Caco-2 (cell line): ENCODE measurements at regions not wholly inside any gene's neighbourhood (a gene's known extent, or its start where the extent isn't known, plus 50 kb on each side); places are given as distances from the start of the nearest gene placed in this dataset.

Experiments
- BruUV-seq: library from RNA; stranded (reverse); fragments of 400-500 nt; replicated peaks from 2 replicates; lab custom pipeline; 2021; lab: Mats Ljungman, UMichigan
- CTCF ChIA-PET: fragments of 300-600 bp; sonication (Branson Sonifier 250); formaldehyde crosslinking; loops from one replicate; lab custom pipeline; 2022; ENCODE audit warnings: antibody characterized with exemption; lab: Charles Lee
- POLR2A ChIA-PET: fragments of 300-600 bp; sonication (Branson Sonifier 250); formaldehyde crosslinking; loops from one replicate; lab custom pipeline; 2022; ENCODE audit warnings: antibody characterized with exemption; lab: Charles Lee
- DNase-seq, 2 experiments: peaks; one replicate each; pipeline versions ENCODE4 v3.0.0 to v3.0.0-alpha.2; 2020 to 2022
- H3K27me3 ChIP-seq: replicated peaks from 2 replicates; pipeline ENCODE4 v1.6.0; 2011; ENCODE audit warnings: low read length; ENCODE audit not compliant: control insufficient read depth, insufficient read depth
- H3K36me3 ChIP-seq: 2 replicates; pipeline ENCODE4 v1.5.1; 2011; ENCODE audit warnings: low read length; ENCODE audit not compliant: control insufficient read depth, insufficient read depth
- H3K4me1 ChIP-seq: fragments of 250-450 bp; sonication (Bioruptor Pico); 2 replicates; pipeline ENCODE4 v1.5.1; 2020; ENCODE audit warnings: mild to moderate bottlenecking
- H3K4me3 ChIP-seq: 2 replicates; pipeline ENCODE4 v1.5.1; 2011; ENCODE audit warnings: low read depth, mild to moderate bottlenecking, control low read depth, low read length
- H3K9me3 ChIP-seq: fragments of 250-450 bp; sonication (Bioruptor Pico); 2 replicates; pipeline ENCODE4 v1.5.1; 2020; ENCODE audit warnings: mild to moderate bottlenecking, moderate library complexity
- H3K27ac Mint-ChIP-seq: one replicate; pipeline ENCODE4 v1.8.0; 2022; ENCODE audit warnings: mixed read lengths; ENCODE audit not compliant: unreplicated experiment
- H3K27me3 Mint-ChIP-seq: one replicate; pipeline ENCODE4 v1.8.0; 2022; ENCODE audit warnings: mixed read lengths; ENCODE audit not compliant: insufficient read depth, unreplicated experiment
- H3K36me3 Mint-ChIP-seq: one replicate; pipeline ENCODE4 v1.8.0; 2022; ENCODE audit warnings: mild to moderate bottlenecking, mixed read lengths; ENCODE audit not compliant: insufficient read depth, unreplicated experiment
- H3K4me1 Mint-ChIP-seq: one replicate; pipeline ENCODE4 v1.8.0; 2022; ENCODE audit warnings: low read depth, mixed read lengths; ENCODE audit not compliant: unreplicated experiment
- H3K4me3 Mint-ChIP-seq: one replicate; pipeline ENCODE4 v1.8.0; 2022; ENCODE audit warnings: mild to moderate bottlenecking, moderate library complexity, mixed read lengths; ENCODE audit not compliant: unreplicated experiment
- H3K9me3 Mint-ChIP-seq: one replicate; pipeline ENCODE4 v1.8.0; 2022; ENCODE audit warnings: mixed read lengths; ENCODE audit not compliant: unreplicated experiment
- intact Hi-C: fragments of 100-400 bp; cut with micrococcal nuclease; formaldehyde crosslinking; loops from one replicate; pipeline ENCODE4 v1.10.0; 2022; ENCODE audit not compliant: unreplicated experiment
- TF ChIP-seq, protein P1 (sequence below), 2 experiments: fragments of 200-600 bp in 1 of 2; IDR thresholded peaks; 1 replicate in 1 of 2; 2 replicates in 1 of 2; pipeline versions ENCODE4 v1.5.1 to v1.8.0; 2011 to 2022; ENCODE audit warnings: antibody characterized with exemption in 1 of 2, control low read depth in 1 of 2, inconsistent platforms in 1 of 2, low read depth in 1 of 2, low read length in 1 of 2, mild to moderate bottlenecking in 1 of 2, moderate library complexity in 1 of 2; ENCODE audit not compliant: insufficient read depth in 1 of 2, severe bottlenecking in 1 of 2, unreplicated experiment in 1 of 2

DNA sequence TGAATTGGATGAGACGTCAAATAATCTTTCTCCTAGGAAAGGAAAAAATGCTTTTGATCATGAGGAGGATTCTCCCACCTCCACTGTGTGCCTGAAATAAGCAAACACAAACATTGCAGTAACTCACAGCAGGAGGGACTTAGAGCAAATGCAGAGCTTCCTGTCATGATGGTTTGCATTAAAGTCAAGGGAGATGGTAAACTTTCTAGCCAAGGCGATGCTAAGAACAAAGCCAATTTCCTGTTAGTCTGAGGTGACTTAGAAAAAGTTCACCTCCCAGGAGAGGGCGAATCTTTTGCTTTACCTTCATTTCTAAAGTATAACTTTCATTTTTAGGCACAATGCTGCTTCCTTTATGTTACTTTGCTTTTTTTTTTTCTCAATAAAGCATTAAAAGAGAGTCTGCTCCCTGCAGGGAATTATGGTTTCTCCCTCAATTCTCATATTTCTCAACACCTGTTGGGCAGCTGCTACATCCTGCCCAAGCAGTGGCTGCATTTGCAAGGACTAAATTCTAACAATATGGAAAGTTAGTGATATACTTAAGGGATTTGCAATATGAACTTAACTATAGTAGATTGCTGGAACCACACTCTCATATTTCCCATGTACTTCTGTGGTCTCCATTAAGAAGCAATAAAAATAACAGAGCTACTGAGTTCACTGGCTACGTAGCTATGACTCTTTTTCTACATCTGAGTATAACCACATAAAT is 175.6 kb downstream of the PCTP start:
- Histone ChIP-seq H3K27me3 (no peaks in the 10 kb centered on the region), H3K4me1 (no peaks in the 10 kb centered on the region), H3K9me3 (no peaks in the 10 kb centered on the region), H3K4me3 (no peak overlapping the region), H3K36me3 (no peaks in the 10 kb centered on the region)
- ChIA-PET POLR2A (no interaction called here), CTCF (no interaction called here)
- Mint-ChIP-seq H3K27me3 (peaks cover 13% of the 10 kb centered on the region), H3K4me1 (no peaks in the 10 kb centered on the region), H3K4me3 (no peak overlapping the region), H3K9me3 (peaks cover 8% of the 10 kb centered on the region), H3K27ac (no peak overlapping the region), H3K36me3 (no peaks in the 10 kb centered on the region)
- no peak for DNase-seq
- TF ChIP-seq, protein P1, sequence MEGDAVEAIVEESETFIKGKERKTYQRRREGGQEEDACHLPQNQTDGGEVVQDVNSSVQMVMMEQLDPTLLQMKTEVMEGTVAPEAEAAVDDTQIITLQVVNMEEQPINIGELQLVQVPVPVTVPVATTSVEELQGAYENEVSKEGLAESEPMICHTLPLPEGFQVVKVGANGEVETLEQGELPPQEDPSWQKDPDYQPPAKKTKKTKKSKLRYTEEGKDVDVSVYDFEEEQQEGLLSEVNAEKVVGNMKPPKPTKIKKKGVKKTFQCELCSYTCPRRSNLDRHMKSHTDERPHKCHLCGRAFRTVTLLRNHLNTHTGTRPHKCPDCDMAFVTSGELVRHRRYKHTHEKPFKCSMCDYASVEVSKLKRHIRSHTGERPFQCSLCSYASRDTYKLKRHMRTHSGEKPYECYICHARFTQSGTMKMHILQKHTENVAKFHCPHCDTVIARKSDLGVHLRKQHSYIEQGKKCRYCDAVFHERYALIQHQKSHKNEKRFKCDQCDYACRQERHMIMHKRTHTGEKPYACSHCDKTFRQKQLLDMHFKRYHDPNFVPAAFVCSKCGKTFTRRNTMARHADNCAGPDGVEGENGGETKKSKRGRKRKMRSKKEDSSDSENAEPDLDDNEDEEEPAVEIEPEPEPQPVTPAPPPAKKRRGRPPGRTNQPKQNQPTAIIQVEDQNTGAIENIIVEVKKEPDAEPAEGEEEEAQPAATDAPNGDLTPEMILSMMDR (IDR thresholded peaks at IDR 0.05; ENCODE audit: insufficient read depth in 1 of 2, low read depth in 1 of 2, low read length in 1 of 2, severe bottlenecking in 1 of 2, unreplicated experiment in 1 of 2), result no peak
- intact Hi-C loops, result no loop called here
- BruUV-seq, result no TSS peak

DNA sequence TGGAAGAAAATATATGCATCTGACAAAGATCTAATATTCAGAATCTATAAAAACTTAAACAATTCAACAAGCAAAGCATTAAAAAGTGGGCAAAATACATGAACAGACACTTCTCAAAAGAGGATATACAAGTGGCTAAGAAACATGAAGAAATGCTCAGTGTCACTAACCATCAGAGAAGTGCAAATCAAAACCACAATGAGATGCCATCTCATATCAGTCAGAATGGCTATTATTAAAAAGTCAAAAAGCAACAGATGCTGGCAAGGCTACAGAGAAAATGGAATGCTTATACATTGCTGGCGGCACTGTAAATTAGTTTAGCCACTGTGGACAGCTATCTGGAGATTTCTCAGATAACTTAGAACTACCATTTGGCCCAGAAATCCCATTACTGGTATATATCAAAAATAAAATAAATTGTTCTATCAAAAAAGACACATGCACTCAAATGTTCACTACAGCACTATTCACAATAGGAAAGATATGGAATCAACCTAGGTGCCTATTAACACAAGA is 179.5 kb downstream of the PCTP start:
- POLR2A ChIA-PET, result no interaction called here
- no peak overlapping the region for H3K4me3 ChIP-seq
- no TSS peak for BruUV-seq
- no peak for DNase-seq
- no peak overlapping the region for H3K4me3 Mint-ChIP-seq
- CTCF ChIA-PET, result no interaction called here
- no peaks in the 10 kb centered on the region for H3K36me3 ChIP-seq
- no peaks in the 10 kb centered on the region for H3K4me1 ChIP-seq
- H3K9me3 ChIP-seq, result no peaks in the 10 kb centered on the region
- H3K36me3 Mint-ChIP-seq, result no peaks in the 10 kb centered on the region
- H3K4me1 Mint-ChIP-seq, result no peaks in the 10 kb centered on the region
- TF ChIP-seq, protein P1 (IDR thresholded peaks at IDR 0.05; ENCODE audit: insufficient read depth in 1 of 2, low read depth in 1 of 2, low read length in 1 of 2, severe bottlenecking in 1 of 2, unreplicated experiment in 1 of 2), result no peak
- intact Hi-C loops, result no loop called here
- peaks cover 13% of the 10 kb centered on the region for H3K27me3 Mint-ChIP-seq
- no peaks in the 10 kb centered on the region for H3K27me3 ChIP-seq
- H3K9me3 Mint-ChIP-seq, result peaks cover 7% of the 10 kb centered on the region
- H3K27ac Mint-ChIP-seq, result no peak overlapping the region

DNA sequence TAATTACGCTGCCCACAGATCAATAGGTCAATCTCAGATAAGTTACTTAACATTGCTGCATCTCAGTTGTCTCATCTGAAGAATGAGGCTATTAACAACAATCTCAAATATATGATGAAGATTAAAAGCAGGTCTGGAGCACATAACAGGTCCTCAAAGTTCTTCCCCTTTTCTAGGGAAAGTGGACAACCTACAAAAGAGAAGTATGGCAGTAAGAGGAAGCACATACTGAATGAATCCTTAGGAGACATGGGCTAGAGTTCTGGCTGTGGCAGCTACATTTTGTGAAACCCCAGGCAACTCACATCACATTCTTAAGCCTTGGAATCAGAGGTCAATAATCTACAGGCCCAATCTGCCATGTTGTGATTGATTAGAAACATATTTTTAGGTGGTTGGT is 180.6 kb downstream of the PCTP start:
- intact Hi-C loops, result no loop called here
- Mint-ChIP-seq H3K36me3 (no peaks in the 10 kb centered on the region), H3K27me3 (peaks cover 18% of the 10 kb centered on the region), H3K4me3 (no peak overlapping the region), H3K9me3 (no peaks in the 10 kb centered on the region), H3K27ac (no peak overlapping the region), H3K4me1 (no peaks in the 10 kb centered on the region)
- Histone ChIP-seq H3K4me1 (no peaks in the 10 kb centered on the region), H3K36me3 (no peaks in the 10 kb centered on the region), H3K4me3 (no peak overlapping the region), H3K9me3 (no peaks in the 10 kb centered on the region), H3K27me3 (no peaks in the 10 kb centered on the region)
- TF ChIP-seq, protein P1 (IDR thresholded peaks at IDR 0.05; ENCODE audit: insufficient read depth in 1 of 2, low read depth in 1 of 2, low read length in 1 of 2, severe bottlenecking in 1 of 2, unreplicated experiment in 1 of 2), result no peak
- no TSS peak for BruUV-seq
- CTCF ChIA-PET, result interaction anchor here (0.6 kb wide), 1 partner anchor 536 kb away, joined by 8 read pairs; no protein-coding TSS in a partner anchor
- POLR2A ChIA-PET, result no interaction called here
- no peak for DNase-seq
